ENCODE measurements at regions not wholly inside any gene's neighbourhood (a gene's known extent, or its start where the extent isn't known, plus 50 kb on each side); places are given as distances from the start of the nearest gene placed in this dataset.

DNA sequence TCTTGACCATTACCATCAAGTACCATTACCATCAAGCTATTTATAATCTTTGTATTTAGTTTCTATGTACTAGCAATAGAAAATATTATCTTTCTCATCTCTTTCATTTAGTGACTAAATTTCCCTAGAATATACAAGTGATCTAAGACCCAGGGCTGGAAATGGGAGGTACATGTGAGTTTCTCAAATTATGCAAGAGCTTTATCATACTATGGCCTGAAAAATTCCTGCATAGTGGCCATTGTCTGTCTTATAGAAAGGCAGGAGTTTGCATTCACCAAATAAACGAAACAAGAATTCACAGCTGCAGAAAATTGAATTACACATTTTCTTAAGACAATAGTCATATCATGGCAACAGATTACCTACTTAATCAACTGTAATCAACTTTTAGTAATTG is 50.7 kb upstream of the HDAC9 start:
- in situ Hi-C loops (cut with MboI; ENCODE audit: low sequenced_read_pairs), result no loop called here

DNA sequence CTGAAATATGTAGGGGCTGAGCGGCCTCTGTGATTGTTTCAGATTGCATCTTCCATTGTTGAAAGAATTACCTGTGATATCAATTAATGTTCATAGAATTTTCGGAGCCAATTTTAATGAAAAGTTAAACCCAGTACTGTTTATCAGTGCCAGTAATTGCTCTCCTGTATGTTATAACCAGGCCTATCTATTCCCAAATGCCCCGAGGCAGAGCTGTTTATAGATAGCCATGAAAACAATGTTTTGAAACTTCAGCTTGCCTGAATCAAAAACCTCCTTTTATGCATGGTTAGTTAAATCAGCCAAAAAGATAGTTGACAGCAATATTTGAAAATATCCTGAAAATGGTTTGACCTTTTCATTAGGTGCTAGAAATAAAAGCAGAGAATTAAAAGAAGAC is 50.1 kb upstream of the HDAC9 start:
- in situ Hi-C loops (cut with MboI; ENCODE audit: low sequenced_read_pairs), result no loop called here
